Effector memory CD8-positive, alpha-beta T cell (primary cell): ENCODE measurements at regions not wholly inside any gene's neighbourhood (a gene's known extent, or its start where the extent isn't known, plus 50 kb on each side); places are given as distances from the start of the nearest gene placed in this dataset.

Source experiments
- ATAC-seq: fragments of 150-1000 bp; cut with Tn5 transposase; replicated peaks from 2 replicates; pipeline ENCODE4 v1.10.0; 2021; ENCODE audit warnings: mild to moderate bottlenecking, moderate library complexity
- DNase-seq, 3 experiments: peaks; one replicate each; pipeline ENCODE4 v3.0.0; 2021
- H3K27ac Mint-ChIP-seq, 2 donors: one replicate each; pipeline ENCODE4 v1.8.0; 2022; ENCODE audit warnings: mild to moderate bottlenecking in 2 of 2, mixed read lengths in 2 of 2, moderate library complexity in 2 of 2
- H3K27me3 Mint-ChIP-seq, 2 donors: one replicate each; pipeline ENCODE4 v1.8.0; 2022; ENCODE audit warnings: mixed read lengths in 2 of 2
- H3K36me3 Mint-ChIP-seq: one replicate; pipeline ENCODE4 v1.8.0; 2022; ENCODE audit warnings: mild to moderate bottlenecking, moderate library complexity, mixed read lengths; ENCODE audit not compliant: insufficient read depth
- H3K4me1 Mint-ChIP-seq, 2 donors: one replicate each; pipeline ENCODE4 v1.8.0; 2022; ENCODE audit warnings: low read depth in 2 of 2, mixed read lengths in 2 of 2
- H3K4me3 Mint-ChIP-seq, 2 donors: one replicate each; pipeline ENCODE4 v1.8.0; 2022; ENCODE audit warnings: mild to moderate bottlenecking in 2 of 2, mixed read lengths in 2 of 2, moderate library complexity in 2 of 2
- H3K9me3 Mint-ChIP-seq, 2 donors: one replicate each; pipeline ENCODE4 v1.8.0; 2022; ENCODE audit warnings: mixed read lengths in 2 of 2

DNA sequence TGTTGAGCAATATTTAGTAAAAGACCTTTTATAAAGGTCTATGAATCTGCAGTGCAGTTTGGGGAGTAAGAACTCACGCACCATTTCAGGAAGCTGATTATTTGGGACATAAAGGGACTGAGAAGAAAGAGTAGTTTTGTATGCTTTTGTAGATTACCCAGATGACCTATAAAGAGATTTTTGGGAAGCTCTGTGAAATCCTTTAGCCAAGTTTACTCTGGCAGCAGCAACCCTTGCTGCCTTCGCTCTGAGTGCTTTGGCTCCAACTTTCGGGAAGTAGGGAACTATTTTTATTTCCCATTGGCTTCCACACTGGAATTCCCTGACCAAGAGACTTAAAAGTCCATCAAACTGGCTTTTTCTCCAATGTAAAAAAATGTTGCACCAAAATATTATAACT, 1110.1 kb upstream of the PHF14 start:
- H3K27ac Mint-ChIP-seq = no peak overlapping the region
- H3K4me1 Mint-ChIP-seq = no peaks in the 10 kb centered on the region
- no peak overlapping the region for H3K4me3 Mint-ChIP-seq
- no peaks in the 10 kb centered on the region for H3K36me3 Mint-ChIP-seq
- no peaks in the 10 kb centered on the region for H3K27me3 Mint-ChIP-seq
- DNase-seq = no peak
- ATAC-seq = no peak
- peaks cover 8 to 14% of the 10 kb centered on the region in 2 donors for H3K9me3 Mint-ChIP-seq

GRCh38 chr7:9869151-9869550, 1104.5 kb upstream of the PHF14 start:
- DNase-seq (no peak), ATAC-seq (no peak)
- no peak overlapping the region for H3K4me3 Mint-ChIP-seq
- no peaks in the 10 kb centered on the region for H3K36me3 Mint-ChIP-seq
- H3K9me3 Mint-ChIP-seq = peaks cover 0 to 6% of the 10 kb centered on the region in 2 donors
- H3K4me1 Mint-ChIP-seq = no peaks in the 10 kb centered on the region
- H3K27ac Mint-ChIP-seq = no peak overlapping the region
- no peaks in the 10 kb centered on the region for H3K27me3 Mint-ChIP-seq

DNA sequence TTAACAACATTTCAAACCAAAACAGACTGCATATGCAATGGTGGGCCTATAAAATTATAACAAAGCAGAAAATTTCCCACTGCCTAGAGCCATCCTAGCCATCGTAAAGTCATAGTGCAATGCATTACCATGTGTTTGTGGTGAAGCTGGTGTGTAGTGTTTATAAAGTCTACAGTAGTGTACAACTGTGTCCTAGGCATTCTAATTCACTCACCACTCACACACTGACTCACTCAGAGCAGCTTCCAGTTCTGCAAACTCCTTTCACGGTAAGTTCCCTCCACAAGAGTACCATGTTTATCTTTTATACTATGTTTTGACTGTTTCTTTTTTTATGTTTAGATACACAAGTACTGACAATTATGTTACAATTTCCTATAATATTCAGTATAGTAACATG, 1104.1 kb upstream of the PHF14 start:
- Mint-ChIP-seq H3K36me3 (no peaks in the 10 kb centered on the region), H3K27ac (no peak overlapping the region), H3K4me1 (no peaks in the 10 kb centered on the region), H3K27me3 (no peaks in the 10 kb centered on the region), H3K4me3 (no peak overlapping the region), H3K9me3 (peaks cover 0 to 6% of the 10 kb centered on the region in 2 donors)
- DNase-seq = no peak
- ATAC-seq = no peak

DNA sequence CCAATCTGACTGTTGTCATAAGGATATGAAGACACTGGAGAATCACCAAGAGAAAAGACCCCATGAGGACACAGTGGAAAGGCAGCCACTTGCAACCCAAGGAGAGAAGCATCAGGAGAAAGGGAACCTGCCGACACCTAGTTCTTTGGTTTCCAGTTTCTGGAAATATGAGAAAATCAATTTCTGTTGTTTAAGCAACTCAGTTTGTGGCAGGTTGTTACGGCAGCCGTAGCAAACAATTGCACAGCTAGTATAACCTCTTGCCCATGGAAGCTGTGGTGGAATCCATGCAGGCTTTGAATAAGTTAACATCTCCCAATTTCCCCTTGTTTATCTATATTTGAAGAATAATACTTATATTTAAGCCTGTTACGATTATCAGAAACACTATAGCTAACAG, 1103.0 kb upstream of the PHF14 start:
- no peaks in the 10 kb centered on the region for H3K4me1 Mint-ChIP-seq
- no peak overlapping the region for H3K27ac Mint-ChIP-seq
- H3K36me3 Mint-ChIP-seq = no peaks in the 10 kb centered on the region
- H3K27me3 Mint-ChIP-seq = no peaks in the 10 kb centered on the region
- H3K4me3 Mint-ChIP-seq = no peak overlapping the region
- DNase-seq = no peak
- ATAC-seq = no peak
- peaks cover 0 to 6% of the 10 kb centered on the region in 2 donors for H3K9me3 Mint-ChIP-seq

GRCh38 chr7:9874182-9874581, 1099.5 kb upstream of the PHF14 start:
- Mint-ChIP-seq H3K27me3 (no peaks in the 10 kb centered on the region), H3K4me1 (no peaks in the 10 kb centered on the region)

GRCh38 chr7:9876053-9876452, 1097.6 kb upstream of the PHF14 start:
- Mint-ChIP-seq H3K36me3 (no peaks in the 10 kb centered on the region), H3K4me1 (no peaks in the 10 kb centered on the region)
- no peak for ATAC-seq

More at GRCh38 chr7:9874182-9874581, 1099.5 kb upstream of the PHF14 start:
- Mint-ChIP-seq H3K4me3 (no peak overlapping the region), H3K27ac (no peak overlapping the region), H3K36me3 (no peaks in the 10 kb centered on the region), H3K9me3 (peaks cover 0 to 4% of the 10 kb centered on the region in 2 donors)
- ATAC-seq = no peak
- no peak for DNase-seq

GRCh38 chr7:9889554-9889953, 1084.1 kb upstream of the PHF14 start:
- no peaks in the 10 kb centered on the region for H3K4me1 Mint-ChIP-seq
- no peaks in the 10 kb centered on the region for H3K36me3 Mint-ChIP-seq
- no peaks in the 10 kb centered on the region for H3K27me3 Mint-ChIP-seq
- peaks cover 12 to 13% of the 10 kb centered on the region in 2 donors for H3K9me3 Mint-ChIP-seq
- no peak overlapping the region for H3K4me3 Mint-ChIP-seq
- no peak overlapping the region for H3K27ac Mint-ChIP-seq
- DNase-seq (no peak), ATAC-seq (no peak)

More at GRCh38 chr7:9876053-9876452, 1097.6 kb upstream of the PHF14 start:
- Mint-ChIP-seq H3K27ac (no peak overlapping the region), H3K27me3 (no peaks in the 10 kb centered on the region), H3K9me3 (peaks cover 0 to 5% of the 10 kb centered on the region in 2 donors), H3K4me3 (no peak overlapping the region)
- no peak for DNase-seq

- H3K27me3 Mint-ChIP-seq = no peaks in the 10 kb centered on the region
- no peaks in the 10 kb centered on the region for H3K36me3 Mint-ChIP-seq
- no peak overlapping the region for H3K27ac Mint-ChIP-seq
- DNase-seq (no peak), ATAC-seq (no peak)
- H3K9me3 Mint-ChIP-seq = peaks cover 8 to 12% of the 10 kb centered on the region in 2 donors
- no peak overlapping the region for H3K4me3 Mint-ChIP-seq
- H3K4me1 Mint-ChIP-seq = no peaks in the 10 kb centered on the region
Measured at GRCh38 chr7:9890092-9890491, 1083.6 kb upstream of the PHF14 start.

DNA sequence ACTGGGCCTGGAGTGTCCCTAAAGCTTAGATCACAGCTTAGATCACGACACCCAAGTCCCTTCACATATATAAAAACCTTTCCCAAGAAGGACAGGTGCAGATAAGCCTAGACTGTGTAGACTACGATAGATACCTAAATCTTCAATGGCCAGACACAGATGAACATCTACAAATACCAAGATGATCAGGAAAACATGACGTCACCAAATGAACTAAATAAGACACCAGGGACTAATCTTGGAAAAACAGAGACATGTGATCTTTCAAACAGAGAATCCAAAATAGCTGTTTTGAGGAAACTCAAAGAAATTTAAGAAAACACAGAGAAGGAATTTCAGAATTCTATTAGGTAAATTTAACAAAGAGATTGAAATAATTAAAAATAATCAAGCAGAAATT, 1082.6 kb upstream of the PHF14 start:
- H3K9me3 Mint-ChIP-seq = peaks cover 7 to 15% of the 10 kb centered on the region in 2 donors
- no peaks in the 10 kb centered on the region for H3K27me3 Mint-ChIP-seq
- no peaks in the 10 kb centered on the region for H3K4me1 Mint-ChIP-seq
- DNase-seq (no peak), ATAC-seq (no peak)
- no peak overlapping the region for H3K4me3 Mint-ChIP-seq
- no peaks in the 10 kb centered on the region for H3K36me3 Mint-ChIP-seq
- no peak overlapping the region for H3K27ac Mint-ChIP-seq

- Mint-ChIP-seq H3K9me3 (peaks cover 11 to 14% of the 10 kb centered on the region in 2 donors), H3K27ac (no peak overlapping the region), H3K4me1 (no peaks in the 10 kb centered on the region)
Measured at GRCh38 chr7:9900339-9900738, 1073.3 kb upstream of the PHF14 start.

DNA sequence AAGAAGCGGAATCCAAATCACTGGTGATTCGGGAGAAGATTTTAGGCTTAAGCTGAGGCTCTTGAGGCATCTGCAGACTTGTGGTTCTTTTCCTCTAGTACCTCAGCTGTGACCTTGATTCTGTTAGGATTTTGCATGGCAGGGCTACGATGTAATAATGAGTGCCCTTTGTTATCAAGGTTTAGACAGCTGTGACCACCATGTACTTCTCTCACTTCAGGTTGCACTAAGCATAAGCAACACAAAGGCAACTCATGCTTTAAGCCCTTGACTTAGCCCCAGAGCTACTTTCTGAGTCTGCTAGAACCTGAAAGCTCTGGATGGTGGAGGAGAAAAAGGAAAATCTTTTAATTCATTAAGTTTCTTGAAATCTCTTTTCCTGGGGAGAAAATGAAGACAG, 1052.3 kb upstream of the PHF14 start:
- Mint-ChIP-seq H3K4me3 (no peak overlapping the region), H3K4me1 (no peaks in the 10 kb centered on the region), H3K27me3 (no peaks in the 10 kb centered on the region), H3K27ac (no peak overlapping the region), H3K36me3 (no peaks in the 10 kb centered on the region), H3K9me3 (peaks cover 7 to 14% of the 10 kb centered on the region in 2 donors)
- DNase-seq (no peak), ATAC-seq (no peak)

More at GRCh38 chr7:9900339-9900738, 1073.3 kb upstream of the PHF14 start:
- ATAC-seq (no peak), DNase-seq (no peak)
- no peaks in the 10 kb centered on the region for H3K27me3 Mint-ChIP-seq
- H3K4me3 Mint-ChIP-seq = no peak overlapping the region
- H3K36me3 Mint-ChIP-seq = no peaks in the 10 kb centered on the region

DNA sequence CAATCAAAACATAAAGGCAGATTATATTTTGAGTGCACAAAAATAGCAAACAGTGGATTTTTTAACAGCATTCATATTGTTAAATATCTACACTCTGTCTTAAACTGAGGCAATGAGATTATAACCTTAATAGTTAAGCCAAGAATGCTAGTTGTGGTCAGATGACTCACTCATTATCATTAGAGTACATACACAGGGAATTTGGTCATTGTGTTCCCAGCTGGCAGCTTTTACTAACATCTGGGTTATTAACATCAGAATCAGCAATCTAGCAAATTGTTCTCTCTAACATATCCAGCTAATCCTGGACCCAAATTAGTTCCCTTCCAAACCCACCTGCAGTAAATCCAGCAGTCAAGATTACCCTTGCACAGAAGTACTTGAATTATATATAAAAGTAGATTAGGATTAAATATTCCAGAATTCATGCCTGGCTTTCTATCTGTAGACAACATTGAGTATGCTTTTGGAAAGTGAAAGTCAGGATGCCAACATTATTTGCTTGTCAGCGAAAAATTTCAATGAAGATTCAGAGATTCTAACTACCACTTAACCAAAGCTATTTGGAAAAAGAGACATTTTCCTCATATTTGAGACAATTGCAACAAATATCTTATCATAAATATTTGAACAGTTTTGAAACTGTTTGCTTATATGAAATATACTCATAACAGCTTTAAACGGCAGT, 1035.6 kb upstream of the PHF14 start:
- DNase-seq (no peak), ATAC-seq (no peak)
- no peaks in the 10 kb centered on the region for H3K9me3 Mint-ChIP-seq
- H3K27me3 Mint-ChIP-seq = no peaks in the 10 kb centered on the region
- H3K36me3 Mint-ChIP-seq = no peaks in the 10 kb centered on the region
- H3K4me1 Mint-ChIP-seq = no peaks in the 10 kb centered on the region
- no peak overlapping the region for H3K27ac Mint-ChIP-seq
- H3K4me3 Mint-ChIP-seq = no peak overlapping the region

GRCh38 chr7:9939176-9939575, 1034.5 kb upstream of the PHF14 start:
- Mint-ChIP-seq H3K27me3 (no peaks in the 10 kb centered on the region), H3K27ac (no peak overlapping the region), H3K4me1 (no peaks in the 10 kb centered on the region), H3K4me3 (no peak overlapping the region), H3K9me3 (no peaks in the 10 kb centered on the region), H3K36me3 (no peaks in the 10 kb centered on the region)
- ATAC-seq = no peak
- DNase-seq = no peak

GRCh38 chr7:9945131-9945530, 1028.5 kb upstream of the PHF14 start:
- ATAC-seq = no peak
- no peaks in the 10 kb centered on the region for H3K36me3 Mint-ChIP-seq
- no peaks in the 10 kb centered on the region for H3K4me1 Mint-ChIP-seq

More at GRCh38 chr7:9945131-9945530, 1028.5 kb upstream of the PHF14 start:
- no peak for DNase-seq
- H3K4me3 Mint-ChIP-seq = no peak overlapping the region
- no peak overlapping the region for H3K27ac Mint-ChIP-seq
- H3K9me3 Mint-ChIP-seq = peaks cover 4 to 17% of the 10 kb centered on the region in 2 donors
- H3K27me3 Mint-ChIP-seq = no peaks in the 10 kb centered on the region
